ENCODE measurements at regions not wholly inside any gene's neighbourhood (a gene's known extent, or its start where the extent isn't known, plus 50 kb on each side); places are given as distances from the start of the nearest gene placed in this dataset.

DNA sequence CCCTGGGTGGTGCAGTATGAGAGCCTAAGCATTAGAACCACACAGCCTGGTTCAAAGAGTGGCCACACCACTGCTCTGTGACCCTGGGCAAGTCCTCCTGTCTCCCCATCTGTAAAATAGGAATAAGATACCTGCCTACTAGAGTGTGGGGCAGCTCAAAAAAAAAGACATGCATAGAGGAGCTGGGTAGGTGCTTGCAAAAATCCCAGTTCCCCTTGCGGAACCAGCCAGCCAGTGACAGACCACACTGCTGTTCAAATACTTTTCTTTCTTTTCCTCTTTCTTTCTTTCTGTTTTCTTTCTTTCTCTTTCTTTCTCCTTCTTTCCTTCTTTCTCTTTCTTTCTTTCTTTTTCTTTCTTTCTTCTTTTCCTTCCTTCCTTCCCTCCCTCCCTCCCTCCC, 63.0 kb upstream of the TRIM2 start:
- TF ChIP-seq, protein P1, sequence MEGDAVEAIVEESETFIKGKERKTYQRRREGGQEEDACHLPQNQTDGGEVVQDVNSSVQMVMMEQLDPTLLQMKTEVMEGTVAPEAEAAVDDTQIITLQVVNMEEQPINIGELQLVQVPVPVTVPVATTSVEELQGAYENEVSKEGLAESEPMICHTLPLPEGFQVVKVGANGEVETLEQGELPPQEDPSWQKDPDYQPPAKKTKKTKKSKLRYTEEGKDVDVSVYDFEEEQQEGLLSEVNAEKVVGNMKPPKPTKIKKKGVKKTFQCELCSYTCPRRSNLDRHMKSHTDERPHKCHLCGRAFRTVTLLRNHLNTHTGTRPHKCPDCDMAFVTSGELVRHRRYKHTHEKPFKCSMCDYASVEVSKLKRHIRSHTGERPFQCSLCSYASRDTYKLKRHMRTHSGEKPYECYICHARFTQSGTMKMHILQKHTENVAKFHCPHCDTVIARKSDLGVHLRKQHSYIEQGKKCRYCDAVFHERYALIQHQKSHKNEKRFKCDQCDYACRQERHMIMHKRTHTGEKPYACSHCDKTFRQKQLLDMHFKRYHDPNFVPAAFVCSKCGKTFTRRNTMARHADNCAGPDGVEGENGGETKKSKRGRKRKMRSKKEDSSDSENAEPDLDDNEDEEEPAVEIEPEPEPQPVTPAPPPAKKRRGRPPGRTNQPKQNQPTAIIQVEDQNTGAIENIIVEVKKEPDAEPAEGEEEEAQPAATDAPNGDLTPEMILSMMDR (IDR thresholded peaks at IDR 0.05): no peak
- no peak for TF ChIP-seq POLR2A (IDR thresholded peaks at IDR 0.05)
- TF ChIP-seq POLR2AphosphoS5 (IDR thresholded peaks at IDR 0.05): no peak

All from suprapubic skin (tissue), 4 donors.